ENCODE measurements at regions not wholly inside any gene's neighbourhood (a gene's known extent, or its start where the extent isn't known, plus 50 kb on each side); places are given as distances from the start of the nearest gene placed in this dataset.

DNA sequence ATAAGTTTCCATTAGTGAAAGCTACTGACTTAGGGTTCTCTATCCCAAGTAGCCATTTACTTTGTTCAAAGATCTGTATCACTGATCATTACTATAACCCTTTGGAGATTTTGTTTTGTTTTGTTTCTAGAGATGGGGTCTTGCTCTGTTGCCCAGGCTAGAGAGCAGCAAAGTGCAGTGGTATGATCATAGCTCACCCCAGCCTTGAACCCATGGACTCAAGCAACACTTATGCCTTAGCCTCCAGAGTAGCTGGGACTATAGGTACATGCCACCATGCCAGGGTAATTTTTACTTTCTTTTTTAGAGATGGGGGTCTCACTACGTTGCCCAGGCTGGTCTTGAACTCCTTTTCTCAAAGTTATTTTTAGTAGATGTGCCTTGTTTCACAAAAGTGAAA lies 154.7 kb downstream of the KCNJ2 start:
- Histone ChIP-seq H3K9me2 (replicated peaks; ENCODE audit: low read length) (no peaks in the 10 kb centered on the region), H4K20me1 (ENCODE audit: low read length) (no peaks in the 10 kb centered on the region), H3F3A (ENCODE audit: low read length, unreplicated experiment) (no peaks in the 10 kb centered on the region), H3K36me3 (ENCODE audit: low read depth, low read length) (no peaks in the 10 kb centered on the region), H3K9ac (ENCODE audit: low read length) (no peak overlapping the region), H3K27me3 (ENCODE audit: low read length) (no peaks in the 10 kb centered on the region), H3K4me1 (ENCODE audit: insufficient read depth, low read length) (no peaks in the 10 kb centered on the region), H3K4me2 (ENCODE audit: low read length) (no peak overlapping the region), H3K9me3 (ENCODE audit: low read length) (no peaks in the 10 kb centered on the region), H3K27ac (ENCODE audit: low read length) (no peak overlapping the region), H3K4me3 (ENCODE audit: low read length) (no peak overlapping the region), H2AFZ (ENCODE audit: low read length) (no peak overlapping the region), H3K79me2 (ENCODE audit: low read length) (no peaks in the 10 kb centered on the region)
- BruUV-seq (replicated peaks) = no TSS peak
- CTCF ChIA-PET = no interaction called here
- POLR2A ChIA-PET (ENCODE audit: unreplicated experiment) = no interaction called here
- DNase-seq = no peak
- intact Hi-C loops (cut with micrococcal nuclease) = no loop called here
- ATAC-seq = no peak
- TF ChIP-seq, protein P1, sequence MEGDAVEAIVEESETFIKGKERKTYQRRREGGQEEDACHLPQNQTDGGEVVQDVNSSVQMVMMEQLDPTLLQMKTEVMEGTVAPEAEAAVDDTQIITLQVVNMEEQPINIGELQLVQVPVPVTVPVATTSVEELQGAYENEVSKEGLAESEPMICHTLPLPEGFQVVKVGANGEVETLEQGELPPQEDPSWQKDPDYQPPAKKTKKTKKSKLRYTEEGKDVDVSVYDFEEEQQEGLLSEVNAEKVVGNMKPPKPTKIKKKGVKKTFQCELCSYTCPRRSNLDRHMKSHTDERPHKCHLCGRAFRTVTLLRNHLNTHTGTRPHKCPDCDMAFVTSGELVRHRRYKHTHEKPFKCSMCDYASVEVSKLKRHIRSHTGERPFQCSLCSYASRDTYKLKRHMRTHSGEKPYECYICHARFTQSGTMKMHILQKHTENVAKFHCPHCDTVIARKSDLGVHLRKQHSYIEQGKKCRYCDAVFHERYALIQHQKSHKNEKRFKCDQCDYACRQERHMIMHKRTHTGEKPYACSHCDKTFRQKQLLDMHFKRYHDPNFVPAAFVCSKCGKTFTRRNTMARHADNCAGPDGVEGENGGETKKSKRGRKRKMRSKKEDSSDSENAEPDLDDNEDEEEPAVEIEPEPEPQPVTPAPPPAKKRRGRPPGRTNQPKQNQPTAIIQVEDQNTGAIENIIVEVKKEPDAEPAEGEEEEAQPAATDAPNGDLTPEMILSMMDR (conservative IDR thresholded peaks at IDR 0.05; ENCODE audit: low read depth, low read length) = no peak
- no peak for TF ChIP-seq EZH2 (IDR thresholded peaks at IDR 0.05; ENCODE audit: low read length, unreplicated experiment)
- no peak for TF ChIP-seq EZH2phosphoT487 (IDR thresholded peaks at IDR 0.05; ENCODE audit: borderline replicate concordance, low read length)

DNA sequence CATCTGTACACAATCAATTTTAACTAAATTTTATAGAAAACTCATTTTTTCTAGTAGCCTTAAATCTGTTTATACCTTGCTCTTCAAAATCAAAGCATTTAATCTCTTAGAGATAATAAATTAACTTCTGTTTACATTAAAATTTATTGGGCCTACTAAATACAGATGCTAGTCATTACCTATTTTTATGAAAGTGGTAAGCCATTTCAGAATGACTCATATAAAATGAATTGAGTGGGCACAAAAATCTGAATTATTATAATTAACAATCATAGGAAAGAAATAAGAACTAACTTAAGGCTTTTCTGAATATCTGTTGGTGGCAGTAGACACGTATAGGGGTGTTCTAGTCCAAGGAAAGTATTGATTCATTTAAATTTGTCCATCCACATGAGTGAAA lies 157.9 kb downstream of the KCNJ2 start:
- H3K4me2 ChIP-seq (ENCODE audit: low read length) = no peak overlapping the region
- H3K4me3 ChIP-seq (ENCODE audit: low read length) = no peak overlapping the region
- intact Hi-C loops (cut with micrococcal nuclease) = no loop called here
- CTCF ChIA-PET = no interaction called here
- H3K9me3 ChIP-seq (ENCODE audit: low read length) = no peaks in the 10 kb centered on the region
- H3K36me3 ChIP-seq (ENCODE audit: low read depth, low read length) = no peaks in the 10 kb centered on the region
- H4K20me1 ChIP-seq (ENCODE audit: low read length) = no peaks in the 10 kb centered on the region
- DNase-seq (no peak), ATAC-seq (no peak; the same call in 1 of the 2 replicates)
- H3K4me1 ChIP-seq (ENCODE audit: insufficient read depth, low read length) = no peaks in the 10 kb centered on the region
- H2AFZ ChIP-seq (ENCODE audit: low read length) = no peak overlapping the region
- no peak overlapping the region for H3K27ac ChIP-seq (ENCODE audit: low read length)
- H3K27me3 ChIP-seq (ENCODE audit: low read length) = no peaks in the 10 kb centered on the region
- H3F3A ChIP-seq (ENCODE audit: low read length, unreplicated experiment) = no peaks in the 10 kb centered on the region
- TF ChIP-seq, protein P1 (conservative IDR thresholded peaks at IDR 0.05; ENCODE audit: low read depth, low read length) = no peak
- no peak for TF ChIP-seq EZH2 (IDR thresholded peaks at IDR 0.05; ENCODE audit: low read length, unreplicated experiment)
- no peak for TF ChIP-seq EZH2phosphoT487 (IDR thresholded peaks at IDR 0.05; ENCODE audit: borderline replicate concordance, low read length)
- H3K9me2 ChIP-seq (replicated peaks; ENCODE audit: low read length) = no peaks in the 10 kb centered on the region
- POLR2A ChIA-PET (ENCODE audit: unreplicated experiment) = no interaction called here
- no peaks in the 10 kb centered on the region for H3K79me2 ChIP-seq (ENCODE audit: low read length)
- no TSS peak for BruUV-seq (replicated peaks)
- no peak overlapping the region for H3K9ac ChIP-seq (ENCODE audit: low read length)

- H3K4me2 ChIP-seq (ENCODE audit: low read length) = no peak overlapping the region
- DNase-seq (no peak), ATAC-seq (no peak)
- no peaks in the 10 kb centered on the region for H3K79me2 ChIP-seq (ENCODE audit: low read length)
- TF ChIP-seq EZH2phosphoT487 (IDR thresholded peaks at IDR 0.05; ENCODE audit: borderline replicate concordance, low read length) (no peak), EZH2 (IDR thresholded peaks at IDR 0.05; ENCODE audit: low read length, unreplicated experiment) (no peak)
- TF ChIP-seq, protein P1 (conservative IDR thresholded peaks at IDR 0.05; ENCODE audit: low read depth, low read length) = no peak
- no peaks in the 10 kb centered on the region for H4K20me1 ChIP-seq (ENCODE audit: low read length)
- ChIA-PET CTCF (no interaction called here), POLR2A (ENCODE audit: unreplicated experiment) (no interaction called here)
- no peaks in the 10 kb centered on the region for H3K36me3 ChIP-seq (ENCODE audit: low read depth, low read length)
- no peaks in the 10 kb centered on the region for H3K9me2 ChIP-seq (replicated peaks; ENCODE audit: low read length)
- intact Hi-C loops (cut with micrococcal nuclease) = no loop called here
- H2AFZ ChIP-seq (ENCODE audit: low read length) = no peak overlapping the region
- H3K4me1 ChIP-seq (ENCODE audit: insufficient read depth, low read length) = no peaks in the 10 kb centered on the region
- no peaks in the 10 kb centered on the region for H3F3A ChIP-seq (ENCODE audit: low read length, unreplicated experiment)
- no TSS peak for BruUV-seq (replicated peaks)
- H3K9me3 ChIP-seq (ENCODE audit: low read length) = no peaks in the 10 kb centered on the region
- H3K4me3 ChIP-seq (ENCODE audit: low read length) = no peak overlapping the region
- H3K27ac ChIP-seq (ENCODE audit: low read length) = no peak overlapping the region
- no peaks in the 10 kb centered on the region for H3K27me3 ChIP-seq (ENCODE audit: low read length)
- no peak overlapping the region for H3K9ac ChIP-seq (ENCODE audit: low read length)
Observed at GRCh38 chr17:70327723-70328122, 158.4 kb downstream of the KCNJ2 start.
